ENCODE measurements at regions not wholly inside any gene's neighbourhood (a gene's known extent, or its start where the extent isn't known, plus 50 kb on each side); places are given as distances from the start of the nearest gene placed in this dataset.

- H3K36me3 ChIP-seq (ENCODE audit: control insufficient read depth in 2 of 2, insufficient read depth in 2 of 2, low read length in 1 of 2): no peaks in the 10 kb centered on the region
- no peak for DNase-seq (ENCODE audit: low read depth, low spot score)
- no peak for FAIRE-seq
- no peaks in the 10 kb centered on the region for H3K9me3 ChIP-seq (replicated peaks; ENCODE audit: control insufficient read depth, insufficient read depth, low read length)
- POLR2A ChIA-PET: no interaction called here
- 54% methylated on average over 11 of the region's 11 CpGs for WGBS (ENCODE audit: insufficient coverage, insufficient replicate concordance, low lambda C conversion rate, missing lambda C conversion rate)
- H3K4me1 ChIP-seq (ENCODE audit: control insufficient read depth, insufficient read depth, low read length): no peaks in the 10 kb centered on the region
- in situ Hi-C loops (cut with MboI) (no loop called here), intact Hi-C loops (cut with micrococcal nuclease; ENCODE audit: unreplicated experiment) (no loop called here)
- H3K79me2 ChIP-seq (ENCODE audit: control insufficient read depth, insufficient read depth, low read length): no peaks in the 10 kb centered on the region
- 0 out of 4 replicates have a peak, but pooled peaks cover 0 to 3% of the 10 kb centered on the region in 2 experiments for H3K27me3 ChIP-seq (replicated peaks in 1 of 2; ENCODE audit: control insufficient read depth in 2 of 2, insufficient read depth in 2 of 2, low read length in 1 of 2)
- H2AFZ ChIP-seq (ENCODE audit: control insufficient read depth, low read depth, low read length): peak overlapping the region; percentile 15
- BruUV-seq (replicated peaks): no TSS peak
- no peak overlapping the region for H3K4me2 ChIP-seq (ENCODE audit: control insufficient read depth, insufficient read depth)
- CTCF ChIA-PET: no interaction called here
- no peaks in the 10 kb centered on the region for H4K20me1 ChIP-seq (ENCODE audit: control insufficient read depth, insufficient read depth)
- SMC1A ChIA-PET (ENCODE audit: uncharacterized antibody, unreplicated experiment): interaction anchor here (1.0 kb wide), 1 partner anchor 52 kb away, joined by 3 read pairs; no protein-coding TSS in a partner anchor
- no peak for ATAC-seq
- no peak overlapping the region for H3K27ac ChIP-seq (ENCODE audit: control insufficient read depth, insufficient read depth)
- RAD21 ChIA-PET (ENCODE audit: unreplicated experiment): interaction anchor here (0.7 kb wide), 1 partner anchor 11 kb away, joined by 3 read pairs; no protein-coding TSS in a partner anchor
- H3K9ac ChIP-seq (ENCODE audit: control insufficient read depth, insufficient read depth, low read length): no peak overlapping the region
- H3K4me3 ChIP-seq: no peak overlapping the region
- TF ChIP-seq FOS (IDR thresholded peaks at IDR 0.05; ENCODE audit: borderline replicate concordance, extremely low read depth, insufficient read length) (no peak), GABPA (IDR thresholded peaks at IDR 0.05; ENCODE audit: low read depth) (no peak), NFIC (IDR thresholded peaks at IDR 0.05; ENCODE audit: low read depth, low read length) (no peak), ZNF687 (IDR thresholded peaks at IDR 0.05) (no peak), RBBP5 (conservative IDR thresholded peaks at IDR 0.05) (no peak), BCLAF1 (IDR thresholded peaks at IDR 0.05) (no peak), BRCA1 (IDR thresholded peaks at IDR 0.05; ENCODE audit: low read depth, low read length) (no peak), MTA2 (IDR thresholded peaks at IDR 0.05; ENCODE audit: low read depth) (no peak)
- TF ChIP-seq, protein P1, sequence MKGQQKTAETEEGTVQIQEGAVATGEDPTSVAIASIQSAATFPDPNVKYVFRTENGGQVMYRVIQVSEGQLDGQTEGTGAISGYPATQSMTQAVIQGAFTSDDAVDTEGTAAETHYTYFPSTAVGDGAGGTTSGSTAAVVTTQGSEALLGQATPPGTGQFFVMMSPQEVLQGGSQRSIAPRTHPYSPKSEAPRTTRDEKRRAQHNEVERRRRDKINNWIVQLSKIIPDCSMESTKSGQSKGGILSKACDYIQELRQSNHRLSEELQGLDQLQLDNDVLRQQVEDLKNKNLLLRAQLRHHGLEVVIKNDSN (IDR thresholded peaks at IDR 0.05; ENCODE audit: borderline replicate concordance, extremely low read length, insufficient read depth, low read depth, low read length): no peak
- TF ChIP-seq, protein P2, sequence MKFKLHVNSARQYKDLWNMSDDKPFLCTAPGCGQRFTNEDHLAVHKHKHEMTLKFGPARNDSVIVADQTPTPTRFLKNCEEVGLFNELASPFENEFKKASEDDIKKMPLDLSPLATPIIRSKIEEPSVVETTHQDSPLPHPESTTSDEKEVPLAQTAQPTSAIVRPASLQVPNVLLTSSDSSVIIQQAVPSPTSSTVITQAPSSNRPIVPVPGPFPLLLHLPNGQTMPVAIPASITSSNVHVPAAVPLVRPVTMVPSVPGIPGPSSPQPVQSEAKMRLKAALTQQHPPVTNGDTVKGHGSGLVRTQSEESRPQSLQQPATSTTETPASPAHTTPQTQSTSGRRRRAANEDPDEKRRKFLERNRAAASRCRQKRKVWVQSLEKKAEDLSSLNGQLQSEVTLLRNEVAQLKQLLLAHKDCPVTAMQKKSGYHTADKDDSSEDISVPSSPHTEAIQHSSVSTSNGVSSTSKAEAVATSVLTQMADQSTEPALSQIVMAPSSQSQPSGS (IDR thresholded peaks at IDR 0.05; ENCODE audit: low read length): no peak
Observed at GRCh38 chr16:14015461-14015860, 55.7 kb upstream of the MRTFB start.
